Osteoblast (primary cell): ENCODE measurements at regions not wholly inside any gene's neighbourhood (a gene's known extent, or its start where the extent isn't known, plus 50 kb on each side); places are given as distances from the start of the nearest gene placed in this dataset.

ENCODE experiments used
- DNase-seq: peaks from one replicate; pipeline ENCODE4 v3.0.0; 2011; ENCODE audit warnings: low spot score, mixed read lengths; ENCODE audit not compliant: insufficient read length; ENCODE audit errors: missing footprints
- H2AFZ ChIP-seq: 2 replicates; pipeline ENCODE4 v1.6.0; 2011; ENCODE audit warnings: mild to moderate bottlenecking, low read length
- H3K27ac ChIP-seq: 2 replicates; pipeline ENCODE4 v1.5.1; 2011; ENCODE audit warnings: mild to moderate bottlenecking, low read depth, low read length, moderate library complexity
- H3K27me3 ChIP-seq: 2 replicates; pipeline ENCODE4 v1.6.0; 2012; ENCODE audit warnings: mild to moderate bottlenecking, control low read depth, inconsistent platforms, low read length, moderate library complexity; ENCODE audit not compliant: insufficient read depth
- H3K36me3 ChIP-seq: 2 replicates; pipeline ENCODE4 v1.5.1; 2011; ENCODE audit warnings: mild to moderate bottlenecking, low read length, control low read depth, moderate library complexity; ENCODE audit not compliant: insufficient read depth
- H3K4me1 ChIP-seq: 2 replicates; pipeline ENCODE4 v1.5.1; 2011; ENCODE audit warnings: mild to moderate bottlenecking, low read length, control low read depth, moderate library complexity; ENCODE audit not compliant: insufficient read depth
- H3K4me2 ChIP-seq: 2 replicates; pipeline ENCODE4 v1.6.0; 2011; ENCODE audit warnings: mild to moderate bottlenecking, low read length; ENCODE audit not compliant: insufficient read depth
- H3K4me3 ChIP-seq: fragments of 200-600 bp; sonication (generic); 3 replicates; pipeline ENCODE4 v1.5.1; 2012; ENCODE audit warnings: mild to moderate bottlenecking, low read length, inconsistent platforms; ENCODE audit not compliant: insufficient read depth
- H3K79me2 ChIP-seq: 2 replicates; pipeline ENCODE4 v1.6.0; 2012; ENCODE audit warnings: mild to moderate bottlenecking, low read length, control low read depth, inconsistent platforms; ENCODE audit not compliant: insufficient read depth
- H3K9me3 ChIP-seq: 2 replicates; pipeline ENCODE4 v1.5.1; 2011; ENCODE audit warnings: low read depth, low read length, control low read depth
- H4K20me1 ChIP-seq: 2 replicates; pipeline ENCODE4 v1.6.0; 2012; ENCODE audit warnings: mild to moderate bottlenecking, low read length, control low read depth; ENCODE audit not compliant: insufficient read depth
- CTCF ChIP-seq: IDR thresholded peaks from 2 replicates; pipeline ENCODE4 v1.5.1; 2011; ENCODE audit warnings: mild to moderate bottlenecking, low read depth, low read length, moderate library complexity; ENCODE audit errors: extremely low read depth

GRCh38 chr12:84243686-84244085, 668.9 kb downstream of the SLC6A15 start:
- H2AFZ ChIP-seq: no peak overlapping the region
- H3K36me3 ChIP-seq: no peaks in the 10 kb centered on the region
- no peaks in the 10 kb centered on the region for H3K79me2 ChIP-seq
- no peaks in the 10 kb centered on the region for H3K9me3 ChIP-seq
- TF ChIP-seq CTCF: no peak
- no peak for DNase-seq
- no peaks in the 10 kb centered on the region for H4K20me1 ChIP-seq
- no peak overlapping the region for H3K4me2 ChIP-seq
- H3K4me3 ChIP-seq: no peak overlapping the region
- H3K4me1 ChIP-seq: no peaks in the 10 kb centered on the region
- no peak overlapping the region for H3K27ac ChIP-seq
- no peaks in the 10 kb centered on the region for H3K27me3 ChIP-seq

DNA sequence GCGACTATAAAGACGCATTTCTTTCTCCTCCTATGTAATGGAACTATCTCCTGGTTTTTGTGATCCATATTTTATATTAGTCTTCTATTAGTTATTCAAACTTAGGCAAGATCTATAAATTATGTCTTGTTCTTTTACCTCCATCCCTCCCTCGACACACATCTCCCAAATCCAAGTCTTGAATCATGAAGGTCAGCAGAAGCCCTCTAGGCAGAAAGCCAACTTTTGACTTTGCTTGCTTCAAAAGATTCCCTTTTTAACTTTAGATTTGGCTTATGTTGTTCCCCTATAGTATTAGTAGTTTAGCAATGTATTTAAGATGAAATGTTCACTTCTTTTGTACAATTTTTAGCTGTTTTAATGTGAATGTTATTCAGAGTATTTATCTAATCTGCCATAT, 689.8 kb downstream of the SLC6A15 start:
- DNase-seq: no peak
- Histone ChIP-seq H3K79me2 (no peaks in the 10 kb centered on the region), H3K27me3 (no peaks in the 10 kb centered on the region), H3K4me1 (no peaks in the 10 kb centered on the region), H3K9me3 (no peaks in the 10 kb centered on the region), H2AFZ (no peak overlapping the region), H3K36me3 (no peaks in the 10 kb centered on the region), H3K4me3 (no peak overlapping the region), H3K27ac (no peak overlapping the region), H3K4me2 (no peak overlapping the region), H4K20me1 (no peaks in the 10 kb centered on the region)
- TF ChIP-seq CTCF: no peak

- H3K79me2 ChIP-seq: no peaks in the 10 kb centered on the region
- H3K36me3 ChIP-seq: no peaks in the 10 kb centered on the region
- no peak overlapping the region for H3K4me2 ChIP-seq
- TF ChIP-seq CTCF: no peak
- H3K4me1 ChIP-seq: no peaks in the 10 kb centered on the region
- no peak for DNase-seq
- H2AFZ ChIP-seq: no peak overlapping the region
- no peak overlapping the region for H3K4me3 ChIP-seq
- no peak overlapping the region for H3K27ac ChIP-seq
- H3K27me3 ChIP-seq: no peaks in the 10 kb centered on the region
- H3K9me3 ChIP-seq: no peaks in the 10 kb centered on the region
- no peaks in the 10 kb centered on the region for H4K20me1 ChIP-seq
Measured at GRCh38 chr12:84218406-84218805, 694.2 kb downstream of the SLC6A15 start.

- H3K4me3 ChIP-seq: no peak overlapping the region
- no peaks in the 10 kb centered on the region for H3K36me3 ChIP-seq
- no peak for DNase-seq
- H3K4me2 ChIP-seq: no peak overlapping the region
- H3K79me2 ChIP-seq: no peaks in the 10 kb centered on the region
- no peaks in the 10 kb centered on the region for H3K27me3 ChIP-seq
- no peaks in the 10 kb centered on the region for H4K20me1 ChIP-seq
- TF ChIP-seq CTCF: no peak
- H2AFZ ChIP-seq: no peak overlapping the region
- no peaks in the 10 kb centered on the region for H3K4me1 ChIP-seq
- no peak overlapping the region for H3K27ac ChIP-seq
- H3K9me3 ChIP-seq: no peaks in the 10 kb centered on the region
Measured at GRCh38 chr12:84201976-84202375, 710.6 kb downstream of the SLC6A15 start.
